Esophagus (tissue), 2 donors: ENCODE measurements at regions not wholly inside any gene's neighbourhood (a gene's known extent, or its start where the extent isn't known, plus 50 kb on each side); places are given as distances from the start of the nearest gene placed in this dataset.

Source experiments
- H3K27ac ChIP-seq, 2 donors: one replicate each; pipeline ENCODE4 v1.5.1; 2013; ENCODE audit warnings: low read depth in 2 of 2, mild to moderate bottlenecking in 2 of 2, inconsistent platforms in 1 of 2, low read length in 1 of 2, moderate library complexity in 1 of 2
- H3K27me3 ChIP-seq, 2 donors: one replicate each; pipeline ENCODE4 v1.6.1; 2013; ENCODE audit warnings: low read length in 2 of 2, control low read depth in 1 of 2, mild to moderate bottlenecking in 1 of 2; ENCODE audit not compliant: insufficient read depth in 2 of 2, control insufficient read depth in 1 of 2
- H3K36me3 ChIP-seq, 2 donors: one replicate each; pipeline ENCODE4 v1.6.1; 2013; ENCODE audit warnings: low read length in 1 of 2; ENCODE audit not compliant: control insufficient read depth in 2 of 2, insufficient read depth in 2 of 2
- H3K4me1 ChIP-seq, 2 donors: one replicate each; pipeline ENCODE4 v1.6.1; 2013; ENCODE audit warnings: low read length in 1 of 2; ENCODE audit not compliant: control insufficient read depth in 2 of 2, insufficient read depth in 2 of 2
- H3K4me3 ChIP-seq, 2 donors: one replicate each; pipeline ENCODE4 v1.5.1; 2013; ENCODE audit warnings: low read length in 2 of 2, mild to moderate bottlenecking in 2 of 2, low read depth in 1 of 2, moderate library complexity in 1 of 2
- H3K9me3 ChIP-seq, 2 donors: one replicate each; pipeline ENCODE4 v1.6.1; 2013; ENCODE audit warnings: mild to moderate bottlenecking in 2 of 2, low read depth in 1 of 2, low read length in 1 of 2, moderate library complexity in 1 of 2; ENCODE audit not compliant: control insufficient read depth in 2 of 2, insufficient read depth in 1 of 2
- WGBS, 2 donors: extraction: QIAGEN DNeasy Blood & Tissue Kit; methylation state at CpG; one replicate each; pipeline ENCODE4 v1.1.7; 2013; 5-methylcytosine and 5-hydroxymethylcytosine counted together
- donor health status: healthy with polysubstance abuse.
- donor health status: Bipolar disorder and iron deficiency.

DNA sequence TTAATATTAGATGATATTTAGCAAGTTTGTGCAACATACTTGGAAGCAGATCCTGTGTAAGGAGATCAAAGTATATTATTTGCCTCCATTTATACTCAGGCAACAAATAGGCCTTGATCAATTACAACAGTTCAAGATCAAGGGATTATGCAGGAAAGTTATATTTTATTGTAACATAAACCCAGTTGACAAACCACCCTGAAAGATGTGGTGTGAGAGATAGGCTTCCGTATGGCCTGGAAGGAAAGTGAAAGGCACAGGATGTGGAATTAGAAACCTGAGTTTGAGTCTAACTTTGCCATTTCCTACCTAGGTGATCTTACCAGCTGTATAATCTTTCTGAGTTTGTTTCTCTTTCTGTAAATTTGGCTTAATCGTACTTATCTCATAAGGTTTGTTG, 284.1 kb downstream of the BMP4 start:
- 70 to 74% methylated on average over 2 of the region's 2 CpGs for WGBS, 2 donors
- H3K27me3 ChIP-seq, result no peaks in the 10 kb centered on the region
- no peak overlapping the region for H3K4me3 ChIP-seq
- H3K9me3 ChIP-seq, result no peaks in the 10 kb centered on the region
- no peak overlapping the region for H3K27ac ChIP-seq
- H3K4me1 ChIP-seq, result no peaks in the 10 kb centered on the region
- no peaks in the 10 kb centered on the region for H3K36me3 ChIP-seq

DNA sequence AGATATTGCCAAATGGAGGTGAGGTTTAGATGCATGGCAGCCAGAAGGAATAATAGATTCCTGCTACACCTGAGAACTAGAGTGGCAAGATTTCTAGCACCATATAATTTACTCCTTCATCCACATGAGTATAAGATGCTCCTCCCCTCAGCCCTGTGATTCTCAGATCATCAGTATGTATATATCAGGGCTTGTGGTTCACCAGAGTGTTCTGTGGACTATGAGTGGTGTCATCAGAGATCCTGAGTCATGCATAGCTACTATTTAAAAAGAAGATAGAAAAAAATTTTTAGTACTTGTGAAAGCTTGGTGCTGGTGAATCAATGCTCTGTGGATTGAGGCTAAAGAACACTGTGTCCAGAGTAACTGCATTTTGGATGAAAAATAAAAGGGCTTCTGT, 285.9 kb downstream of the BMP4 start:
- H3K36me3 ChIP-seq, result no peaks in the 10 kb centered on the region
- H3K27ac ChIP-seq, result no peak overlapping the region
- H3K4me1 ChIP-seq, result no peaks in the 10 kb centered on the region
- H3K27me3 ChIP-seq, result no peaks in the 10 kb centered on the region
- H3K4me3 ChIP-seq, result no peak overlapping the region
- H3K9me3 ChIP-seq, result no peaks in the 10 kb centered on the region

DNA sequence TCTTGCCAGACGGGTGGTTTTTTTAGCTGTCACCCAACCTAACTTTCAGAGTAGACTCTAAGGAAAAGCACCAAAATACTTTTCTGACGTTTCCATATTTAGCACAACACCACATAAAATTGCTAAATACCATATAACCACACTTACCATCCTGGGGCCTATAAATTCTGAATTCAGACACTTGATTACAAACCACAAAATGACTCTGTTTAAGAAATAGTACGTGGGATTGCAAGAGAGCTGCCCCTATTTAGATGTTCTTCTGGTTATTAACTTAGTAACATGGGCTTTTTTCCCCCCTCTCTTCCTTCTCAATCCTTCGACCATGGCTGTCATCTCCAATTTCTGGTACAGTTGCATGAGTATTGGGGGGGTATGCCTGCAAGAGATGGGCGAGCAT, 287.7 kb downstream of the BMP4 start:
- H3K27ac ChIP-seq, result no peak overlapping the region
- no peak overlapping the region for H3K4me3 ChIP-seq
- no peaks in the 10 kb centered on the region for H3K4me1 ChIP-seq
- no peaks in the 10 kb centered on the region for H3K9me3 ChIP-seq
- 71 to 73% methylated on average over 5 of the region's 5 CpGs for WGBS, 2 donors
- no peaks in the 10 kb centered on the region for H3K36me3 ChIP-seq
- no peaks in the 10 kb centered on the region for H3K27me3 ChIP-seq

DNA sequence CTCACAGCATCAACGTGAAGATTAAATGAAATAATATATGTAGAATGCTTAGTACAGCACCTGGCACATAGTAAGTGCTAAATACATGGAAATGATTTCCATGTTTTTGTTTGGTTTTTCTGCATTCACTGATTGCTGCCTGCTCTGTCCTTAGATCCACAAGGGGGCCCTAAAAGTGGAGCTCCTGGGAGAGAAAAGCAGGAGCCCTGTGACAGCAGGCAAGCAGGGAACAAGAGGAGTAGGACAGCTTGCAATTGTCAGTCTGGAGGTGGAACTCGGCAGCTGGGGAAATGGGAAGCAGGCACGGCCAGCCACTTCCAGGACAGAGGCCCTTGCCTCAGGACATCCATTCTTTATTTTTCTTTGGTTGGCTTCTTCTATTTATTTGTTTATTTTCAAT, 292.9 kb downstream of the BMP4 start:
- WGBS, 2 donors, result 63 to 68% methylated on average over 3 of the region's 3 CpGs
- Histone ChIP-seq H3K27ac (no peak overlapping the region), H3K36me3 (no peaks in the 10 kb centered on the region), H3K4me1 (no peaks in the 10 kb centered on the region), H3K4me3 (no peak overlapping the region), H3K27me3 (no peaks in the 10 kb centered on the region), H3K9me3 (no peaks in the 10 kb centered on the region)

DNA sequence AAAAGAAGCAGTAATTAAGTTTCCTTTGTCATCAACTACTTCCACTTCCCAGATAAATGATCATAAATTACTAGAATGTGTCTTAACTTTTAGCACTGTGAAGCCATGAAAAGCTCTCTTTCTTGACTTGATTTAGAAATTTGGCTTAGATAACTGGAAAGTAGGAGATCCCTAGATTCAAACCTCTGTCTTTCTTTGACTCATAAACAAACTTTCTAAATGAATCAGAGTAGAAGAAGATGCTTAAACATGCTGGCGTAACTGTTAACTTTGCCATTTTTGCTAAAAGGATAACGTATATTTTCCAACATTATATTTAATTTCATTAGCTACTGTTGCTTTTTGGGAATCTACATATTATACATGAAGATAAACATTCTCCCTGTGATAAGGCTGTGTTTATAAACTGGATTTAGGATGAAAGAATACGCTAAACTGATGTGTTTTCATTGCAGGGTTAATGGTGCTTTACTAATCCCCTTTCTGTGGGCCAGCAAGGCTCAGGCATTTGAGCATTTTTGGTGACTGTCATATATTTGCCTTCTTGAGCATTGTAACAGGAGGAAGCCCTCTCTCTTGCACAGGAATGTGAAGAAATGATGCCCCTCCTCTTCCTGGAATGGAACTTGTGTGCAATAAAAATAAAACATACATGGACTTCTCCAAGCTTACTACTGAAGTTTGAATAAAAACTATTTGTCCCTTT, 301.4 kb downstream of the BMP4 start:
- Histone ChIP-seq H3K27me3 (no peaks in the 10 kb centered on the region), H3K4me3 (no peak overlapping the region), H3K27ac (no peak overlapping the region), H3K9me3 (no peaks in the 10 kb centered on the region), H3K4me1 (no peaks in the 10 kb centered on the region), H3K36me3 (no peaks in the 10 kb centered on the region)
- WGBS, 2 donors, result 62 to 65% methylated on average over 3 of the region's 3 CpGs

DNA sequence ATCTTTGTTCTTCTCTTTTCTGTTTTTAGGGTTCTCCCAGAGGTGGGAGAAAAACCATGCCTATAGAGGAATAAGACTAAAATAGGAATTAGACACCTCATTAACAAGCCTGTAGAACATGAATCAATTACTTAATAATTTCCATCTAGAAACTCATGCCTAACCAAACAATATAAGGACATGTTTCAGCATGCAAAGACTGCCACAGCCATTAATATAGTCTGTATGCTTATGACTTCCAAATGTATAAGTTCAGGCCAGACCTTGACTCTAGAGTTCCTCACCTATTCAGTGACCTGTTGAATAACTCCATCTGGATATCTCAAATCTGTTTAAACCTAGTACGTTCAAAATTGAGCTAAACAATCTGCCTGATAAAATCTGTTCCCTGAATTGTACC, 304.6 kb downstream of the BMP4 start:
- H3K9me3 ChIP-seq, result no peaks in the 10 kb centered on the region
- no peaks in the 10 kb centered on the region for H3K27me3 ChIP-seq
- no peak overlapping the region for H3K4me3 ChIP-seq
- H3K36me3 ChIP-seq, result no peaks in the 10 kb centered on the region
- H3K27ac ChIP-seq, result no peak overlapping the region
- 60 to 65% methylated on average over 1 of the region's 1 CpG for WGBS, 2 donors
- H3K4me1 ChIP-seq, result no peaks in the 10 kb centered on the region

DNA sequence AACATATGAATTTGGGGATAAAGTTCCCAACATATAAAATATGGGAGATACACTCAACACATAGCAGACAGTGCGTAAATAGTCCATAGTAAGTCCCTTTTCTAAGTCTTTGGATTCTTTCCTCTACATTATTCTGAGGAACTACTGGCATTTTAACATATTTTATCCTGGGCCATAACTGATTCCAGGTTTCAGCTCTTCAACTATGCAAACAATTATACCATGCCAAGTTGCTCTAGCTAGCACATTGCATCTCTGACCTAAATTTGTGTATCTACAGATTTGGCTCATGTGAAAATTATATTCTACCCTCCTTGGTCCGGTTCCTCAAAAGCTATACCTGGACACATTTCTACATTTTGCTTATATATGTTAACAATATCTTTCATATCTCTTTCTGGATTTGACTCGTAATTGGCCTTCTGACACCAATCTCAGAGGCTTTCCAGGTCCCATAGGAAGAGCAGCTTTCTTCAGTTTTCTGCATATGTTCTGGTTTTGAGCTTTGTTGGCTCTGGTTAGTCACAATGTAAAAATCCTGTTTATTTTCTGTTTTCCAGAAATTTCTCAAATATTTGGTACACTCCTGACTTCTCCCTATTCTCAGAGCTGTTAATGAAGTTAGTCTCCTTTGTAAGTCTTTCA, 305.4 kb downstream of the BMP4 start:
- Histone ChIP-seq H3K4me3 (no peak overlapping the region), H3K9me3 (no peaks in the 10 kb centered on the region), H3K4me1 (no peaks in the 10 kb centered on the region), H3K27me3 (no peaks in the 10 kb centered on the region), H3K36me3 (no peaks in the 10 kb centered on the region), H3K27ac (no peak overlapping the region)
- 83 to 86% methylated on average over 3 of the region's 3 CpGs for WGBS, 2 donors

DNA sequence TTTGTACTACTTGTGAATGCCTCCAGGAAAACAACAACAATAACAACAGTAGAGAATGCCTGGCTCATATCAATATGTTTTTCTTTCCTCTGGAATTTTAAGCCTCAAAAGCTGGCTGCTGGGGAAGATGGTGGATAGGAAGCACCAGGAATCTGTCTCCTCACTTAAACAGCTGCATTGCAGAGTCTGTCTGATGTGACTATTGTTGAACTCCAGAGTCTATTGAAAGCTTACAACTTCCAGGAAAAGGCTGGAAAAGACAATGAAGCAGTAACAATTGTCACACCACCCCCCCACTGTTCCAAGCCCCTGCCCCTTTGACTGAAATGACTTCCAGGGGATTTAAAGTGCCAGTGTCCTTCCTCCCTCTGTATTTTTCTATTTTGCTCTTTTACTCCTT, 309.7 kb downstream of the BMP4 start:
- H3K4me1 ChIP-seq, result no peaks in the 10 kb centered on the region
- H3K27ac ChIP-seq, result no peak overlapping the region
- no peaks in the 10 kb centered on the region for H3K36me3 ChIP-seq
- no peaks in the 10 kb centered on the region for H3K27me3 ChIP-seq
- no peak overlapping the region for H3K4me3 ChIP-seq
- H3K9me3 ChIP-seq, result no peaks in the 10 kb centered on the region

DNA sequence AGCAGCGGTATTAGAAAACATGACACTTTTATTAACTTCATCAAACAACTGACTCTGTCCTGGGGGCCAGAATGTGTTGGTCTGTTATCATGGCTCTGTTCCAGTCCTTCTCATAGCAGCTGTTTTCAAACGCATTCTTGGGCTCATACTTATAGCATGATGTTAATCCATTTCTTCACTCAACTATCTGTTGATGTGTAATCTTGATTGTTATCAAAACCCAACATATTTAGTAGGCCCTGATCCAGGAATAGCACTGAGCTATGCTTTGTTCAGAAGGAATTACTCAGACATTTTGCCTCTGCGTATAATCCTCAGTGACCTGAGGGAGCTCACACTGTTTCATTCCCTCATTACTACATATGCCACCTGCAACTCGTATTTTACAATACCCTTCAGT, 315.9 kb downstream of the BMP4 start:
- WGBS, 2 donors, result 57 to 70% methylated on average over 4 of the region's 4 CpGs
- Histone ChIP-seq H3K9me3 (no peaks in the 10 kb centered on the region), H3K27ac (no peak overlapping the region), H3K4me1 (no peaks in the 10 kb centered on the region), H3K36me3 (no peaks in the 10 kb centered on the region), H3K4me3 (no peak overlapping the region), H3K27me3 (no peaks in the 10 kb centered on the region)

DNA sequence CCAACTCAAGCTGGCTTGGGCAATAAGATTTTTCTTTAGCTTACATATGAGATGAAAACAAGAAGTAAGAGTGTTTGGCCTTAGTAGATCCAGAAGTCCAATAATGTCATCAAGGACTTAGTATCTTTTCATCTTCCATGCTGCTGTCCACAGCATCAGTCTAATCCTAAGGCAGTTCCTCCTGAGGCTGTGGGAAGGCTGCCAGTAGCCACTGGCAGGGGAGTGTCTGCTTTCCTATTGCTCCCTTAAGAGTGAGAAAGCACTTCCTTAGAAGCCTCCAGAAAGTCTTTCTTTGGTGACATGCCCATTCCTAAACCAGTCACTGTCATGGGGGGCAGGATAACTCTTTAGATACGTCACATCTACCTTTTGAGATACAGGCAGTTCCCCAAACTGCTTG, 317.7 kb downstream of the BMP4 start:
- 87 to 93% methylated on average over 1 of the region's 1 CpG for WGBS, 2 donors
- H3K27ac ChIP-seq, result no peak overlapping the region
- peaks cover 0 to 2% of the 10 kb centered on the region in 2 donors for H3K27me3 ChIP-seq
- H3K4me1 ChIP-seq, result no peaks in the 10 kb centered on the region
- no peaks in the 10 kb centered on the region for H3K36me3 ChIP-seq
- H3K9me3 ChIP-seq, result no peaks in the 10 kb centered on the region
- H3K4me3 ChIP-seq, result no peak overlapping the region
